ENCODE measurements at regions not wholly inside any gene's neighbourhood (a gene's known extent, or its start where the extent isn't known, plus 50 kb on each side); places are given as distances from the start of the nearest gene placed in this dataset.

DNA sequence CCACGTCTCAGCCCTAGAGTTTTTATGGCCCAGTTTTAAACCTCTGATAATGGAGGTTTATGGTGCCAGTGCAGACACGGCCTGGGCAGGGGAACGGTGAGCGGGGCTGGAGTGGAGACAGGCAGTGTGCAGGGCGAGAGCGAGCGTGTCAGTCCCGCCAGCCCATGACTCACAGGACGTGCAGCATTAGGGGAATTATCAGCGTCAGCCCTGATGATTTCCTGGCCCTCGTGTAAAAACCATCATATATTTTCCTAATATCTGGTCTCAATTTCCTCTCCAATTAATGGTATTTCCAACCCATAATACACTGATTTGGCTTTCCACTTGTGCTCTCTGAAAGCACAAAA, 104.6 kb upstream of the VSTM2B start:
- no peak for TF ChIP-seq TAF1 (IDR thresholded peaks at IDR 0.05; ENCODE audit: borderline replicate concordance, insufficient read depth, low read length)
- TF ChIP-seq REST (IDR thresholded peaks at IDR 0.05; ENCODE audit: insufficient read depth in 1 of 2, low read depth in 2 of 2, low read length in 2 of 2) = no peak
- TF ChIP-seq POLR2AphosphoS5 (IDR thresholded peaks at IDR 0.05; ENCODE audit: low read depth, low read length) = no peak
- no peak for TF ChIP-seq SIN3A (IDR thresholded peaks at IDR 0.05; ENCODE audit: borderline replicate concordance, insufficient read depth, low read length)
- no peak for TF ChIP-seq FOXP2 (optimal IDR thresholded peaks at IDR 0.05; ENCODE audit: borderline replicate concordance, extremely low read depth, extremely low read length, insufficient read depth)

All from PFSK-1 (cell line).